ENCODE measurements at regions not wholly inside any gene's neighbourhood (a gene's known extent, or its start where the extent isn't known, plus 50 kb on each side); places are given as distances from the start of the nearest gene placed in this dataset.

DNA sequence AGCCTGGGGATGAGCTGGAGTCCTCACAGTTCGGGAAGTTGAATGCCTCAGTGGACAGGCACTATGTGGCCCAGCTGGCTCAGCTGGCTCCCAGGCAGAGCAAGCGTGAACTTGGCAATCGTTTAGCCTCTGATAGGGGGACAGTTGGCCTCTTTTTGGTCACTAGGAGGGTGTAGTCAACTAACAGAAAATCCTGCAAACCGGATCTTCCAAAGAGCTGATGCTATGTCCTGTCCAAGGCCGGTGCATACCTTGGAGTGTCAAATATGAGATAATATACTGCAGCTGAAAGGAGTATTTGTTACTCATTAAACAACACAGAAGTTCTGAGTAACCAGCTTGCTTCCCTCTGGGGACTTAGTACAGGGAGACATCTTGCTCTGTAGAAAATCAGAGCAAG is 126.2 kb upstream of the EXOC2 start:
- no peak overlapping the region for H3K4me3 ChIP-seq
- intact Hi-C loops (cut with DNase I; ENCODE audit: low total_unique reads): no loop called here
- 47 to 56% methylated on average over 5 of the region's 5 CpGs for WGBS, 2 donors
- H3K27ac ChIP-seq: no peak overlapping the region
- TF ChIP-seq, protein P1, sequence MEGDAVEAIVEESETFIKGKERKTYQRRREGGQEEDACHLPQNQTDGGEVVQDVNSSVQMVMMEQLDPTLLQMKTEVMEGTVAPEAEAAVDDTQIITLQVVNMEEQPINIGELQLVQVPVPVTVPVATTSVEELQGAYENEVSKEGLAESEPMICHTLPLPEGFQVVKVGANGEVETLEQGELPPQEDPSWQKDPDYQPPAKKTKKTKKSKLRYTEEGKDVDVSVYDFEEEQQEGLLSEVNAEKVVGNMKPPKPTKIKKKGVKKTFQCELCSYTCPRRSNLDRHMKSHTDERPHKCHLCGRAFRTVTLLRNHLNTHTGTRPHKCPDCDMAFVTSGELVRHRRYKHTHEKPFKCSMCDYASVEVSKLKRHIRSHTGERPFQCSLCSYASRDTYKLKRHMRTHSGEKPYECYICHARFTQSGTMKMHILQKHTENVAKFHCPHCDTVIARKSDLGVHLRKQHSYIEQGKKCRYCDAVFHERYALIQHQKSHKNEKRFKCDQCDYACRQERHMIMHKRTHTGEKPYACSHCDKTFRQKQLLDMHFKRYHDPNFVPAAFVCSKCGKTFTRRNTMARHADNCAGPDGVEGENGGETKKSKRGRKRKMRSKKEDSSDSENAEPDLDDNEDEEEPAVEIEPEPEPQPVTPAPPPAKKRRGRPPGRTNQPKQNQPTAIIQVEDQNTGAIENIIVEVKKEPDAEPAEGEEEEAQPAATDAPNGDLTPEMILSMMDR (IDR thresholded peaks at IDR 0.05): no peak
- TF ChIP-seq POLR2A (IDR thresholded peaks at IDR 0.05): no peak
- DNase-seq: no peak
- no peaks in the 10 kb centered on the region for H3K4me1 ChIP-seq
- no peaks in the 10 kb centered on the region for H3K9me3 ChIP-seq
- H3K27me3 ChIP-seq: no peaks in the 10 kb centered on the region
- H3K36me3 ChIP-seq (ENCODE audit: low read depth, missing control alignments): no peaks in the 10 kb centered on the region

DNA sequence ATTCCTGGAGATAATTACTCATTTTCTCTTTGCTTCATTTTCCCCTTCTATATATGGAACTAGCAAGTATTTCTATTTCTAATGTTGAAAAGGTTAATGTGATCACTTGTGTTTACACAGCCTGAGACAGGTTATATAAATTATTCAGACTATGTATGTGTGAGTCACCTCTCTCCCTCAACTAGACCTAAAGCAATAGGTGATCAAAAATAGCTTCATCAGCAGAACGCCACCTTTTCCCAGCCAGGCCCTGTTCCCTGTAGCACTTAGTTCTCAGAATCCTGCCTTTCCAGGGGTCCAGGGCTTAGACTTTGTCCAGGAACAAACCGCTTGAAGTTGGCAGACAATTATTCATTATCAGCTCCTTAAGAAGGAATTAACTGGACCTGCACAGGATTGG is 125.3 kb upstream of the EXOC2 start:
- no peaks in the 10 kb centered on the region for H3K4me1 ChIP-seq
- H3K27me3 ChIP-seq: no peaks in the 10 kb centered on the region
- WGBS, 2 donors: 78 to 82% methylated on average over 2 of the region's 2 CpGs
- DNase-seq: no peak
- TF ChIP-seq POLR2A (IDR thresholded peaks at IDR 0.05): no peak
- no peaks in the 10 kb centered on the region for H3K9me3 ChIP-seq
- intact Hi-C loops (cut with DNase I; ENCODE audit: low total_unique reads): no loop called here
- no peak overlapping the region for H3K4me3 ChIP-seq
- no peaks in the 10 kb centered on the region for H3K36me3 ChIP-seq (ENCODE audit: low read depth, missing control alignments)
- H3K27ac ChIP-seq: no peak overlapping the region

DNA sequence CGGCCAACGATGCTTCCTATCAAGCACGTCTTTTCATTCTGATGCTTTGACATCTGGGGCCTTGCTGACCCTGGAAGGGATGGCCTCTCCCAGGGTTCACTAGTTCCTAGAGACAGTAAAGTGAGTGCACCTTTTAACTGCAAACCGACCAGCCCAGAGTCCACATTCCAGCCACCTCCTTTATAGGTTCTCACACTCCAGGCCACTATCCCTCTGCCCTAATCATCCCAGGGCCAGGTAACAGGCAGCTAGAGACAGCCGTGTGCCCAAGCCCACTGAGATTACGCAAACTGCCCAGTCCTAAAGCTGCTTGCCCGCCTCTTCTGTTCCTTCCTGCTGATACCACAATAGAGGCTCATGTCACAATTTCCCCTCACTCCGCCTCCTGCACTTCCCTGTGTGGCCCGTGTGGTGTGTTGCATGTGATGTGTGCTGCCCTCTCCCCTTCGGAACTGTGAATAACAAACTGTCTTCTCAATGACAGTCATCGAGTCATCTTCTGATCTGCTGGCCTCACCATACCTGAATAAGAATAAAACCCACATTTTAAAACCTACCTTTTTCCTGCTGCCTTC is 123.7 kb upstream of the EXOC2 start:
- H3K27ac ChIP-seq: no peak overlapping the region
- DNase-seq: no peak
- TF ChIP-seq, protein P1 (IDR thresholded peaks at IDR 0.05): no peak
- no peak for TF ChIP-seq POLR2A (IDR thresholded peaks at IDR 0.05)
- H3K4me1 ChIP-seq: no peaks in the 10 kb centered on the region
- 69 to 76% methylated on average over 11 of the region's 11 CpGs for WGBS, 2 donors
- intact Hi-C loops (cut with DNase I; ENCODE audit: low total_unique reads): no loop called here
- H3K27me3 ChIP-seq: no peaks in the 10 kb centered on the region
- H3K36me3 ChIP-seq (ENCODE audit: low read depth, missing control alignments): no peaks in the 10 kb centered on the region
- no peaks in the 10 kb centered on the region for H3K9me3 ChIP-seq
- no peak overlapping the region for H3K4me3 ChIP-seq

GRCh38 chr6:815348-815738 is 122.4 kb upstream of the EXOC2 start:
- no peak for TF ChIP-seq POLR2A (IDR thresholded peaks at IDR 0.05)
- TF ChIP-seq, protein P1 (IDR thresholded peaks at IDR 0.05): no peak
- 72 to 81% methylated on average over 3 of the region's 3 CpGs for WGBS, 2 donors
- Histone ChIP-seq H3K27ac (no peak overlapping the region), H3K4me1 (no peaks in the 10 kb centered on the region), H3K36me3 (ENCODE audit: low read depth, missing control alignments) (no peaks in the 10 kb centered on the region), H3K4me3 (no peak overlapping the region), H3K9me3 (no peaks in the 10 kb centered on the region), H3K27me3 (no peaks in the 10 kb centered on the region)
- DNase-seq: no peak
- intact Hi-C loops (cut with DNase I; ENCODE audit: low total_unique reads): no loop called here

GRCh38 chr6:814378-815347 is 121.7 kb upstream of the EXOC2 start:
- H3K9me3 ChIP-seq: no peaks in the 10 kb centered on the region
- H3K27ac ChIP-seq: no peak overlapping the region
- no peaks in the 10 kb centered on the region for H3K36me3 ChIP-seq (ENCODE audit: low read depth, missing control alignments)
- no peaks in the 10 kb centered on the region for H3K4me1 ChIP-seq
- H3K27me3 ChIP-seq: no peaks in the 10 kb centered on the region
- intact Hi-C loops (cut with DNase I; ENCODE audit: low total_unique reads): no loop called here
- H3K4me3 ChIP-seq: no peak overlapping the region
- WGBS, 2 donors: 79% methylated on average over 14 of the region's 14 CpGs
- no peak for DNase-seq
- TF ChIP-seq POLR2A (IDR thresholded peaks at IDR 0.05): no peak
- TF ChIP-seq, protein P1 (IDR thresholded peaks at IDR 0.05): no peak

All from testis (tissue), 2 donors.